ENCODE measurements at regions not wholly inside any gene's neighbourhood (a gene's known extent, or its start where the extent isn't known, plus 50 kb on each side); places are given as distances from the start of the nearest gene placed in this dataset.

GRCh38 chr12:118874698-118875548 lies 106.4 kb upstream of the SRRM4 start:
- H3K4me1 Mint-ChIP-seq, result no peaks in the 10 kb centered on the region
- no peaks in the 10 kb centered on the region for H3K36me3 Mint-ChIP-seq
- H3K27me3 Mint-ChIP-seq, result peaks cover 6 to 9% of the 10 kb centered on the region in 2 donors
- H3K9me3 Mint-ChIP-seq, result no peaks in the 10 kb centered on the region
- no peak overlapping the region for H3K27ac Mint-ChIP-seq
- DNase-seq (no peak), ATAC-seq (replicated peaks) (no peak)
- H3K4me3 Mint-ChIP-seq, result no peak overlapping the region

GRCh38 chr12:118880720-118881493 lies 100.4 kb upstream of the SRRM4 start:
- Mint-ChIP-seq H3K27ac (no peak overlapping the region), H3K4me1 (no peaks in the 10 kb centered on the region), H3K27me3 (peaks cover 5 to 7% of the 10 kb centered on the region in 2 donors), H3K4me3 (no peak overlapping the region), H3K9me3 (peaks cover 0 to 7% of the 10 kb centered on the region in 2 donors), H3K36me3 (no peaks in the 10 kb centered on the region)
- no peak for DNase-seq
- no peak for ATAC-seq (replicated peaks)

- H3K4me1 Mint-ChIP-seq, result no peaks in the 10 kb centered on the region
- ATAC-seq (replicated peaks) (no peak), DNase-seq (no peak)
- H3K4me3 Mint-ChIP-seq, result no peak overlapping the region
- H3K27ac Mint-ChIP-seq, result no peak overlapping the region
- H3K9me3 Mint-ChIP-seq, result peaks cover 0 to 7% of the 10 kb centered on the region in 2 donors
- H3K27me3 Mint-ChIP-seq, result peaks cover 0 to 14% of the 10 kb centered on the region in 2 donors
- no peaks in the 10 kb centered on the region for H3K36me3 Mint-ChIP-seq
Measured at GRCh38 chr12:118884226-118884625, 97.1 kb upstream of the SRRM4 start.

GRCh38 chr12:118900993-118901392 lies 80.3 kb upstream of the SRRM4 start:
- H3K4me3 Mint-ChIP-seq, result no peak overlapping the region
- no peak overlapping the region for H3K27ac Mint-ChIP-seq
- no peaks in the 10 kb centered on the region for H3K36me3 Mint-ChIP-seq
- no peaks in the 10 kb centered on the region for H3K27me3 Mint-ChIP-seq
- peaks cover 4 to 7% of the 10 kb centered on the region in 2 donors for H3K9me3 Mint-ChIP-seq
- H3K4me1 Mint-ChIP-seq, result no peaks in the 10 kb centered on the region
- DNase-seq (no peak), ATAC-seq (replicated peaks) (no peak)

GRCh38 chr12:118908811-118909210 lies 72.5 kb upstream of the SRRM4 start:
- DNase-seq (no peak), ATAC-seq (replicated peaks) (no peak)
- no peak overlapping the region for H3K4me3 Mint-ChIP-seq
- no peak overlapping the region for H3K27ac Mint-ChIP-seq
- H3K27me3 Mint-ChIP-seq, result no peaks in the 10 kb centered on the region
- H3K36me3 Mint-ChIP-seq, result no peaks in the 10 kb centered on the region
- peaks cover 4 to 7% of the 10 kb centered on the region in 2 donors for H3K9me3 Mint-ChIP-seq
- H3K4me1 Mint-ChIP-seq, result no peaks in the 10 kb centered on the region

GRCh38 chr12:118912697-118913270 lies 68.6 kb upstream of the SRRM4 start:
- ATAC-seq (replicated peaks) (no peak), DNase-seq (no peak)
- Mint-ChIP-seq H3K27ac (no peak overlapping the region), H3K9me3 (no peaks in the 10 kb centered on the region), H3K4me3 (no peak overlapping the region), H3K4me1 (no peaks in the 10 kb centered on the region), H3K36me3 (no peaks in the 10 kb centered on the region), H3K27me3 (no peaks in the 10 kb centered on the region)

GRCh38 chr12:118921761-118922160 lies 59.6 kb upstream of the SRRM4 start:
- Mint-ChIP-seq H3K4me3 (no peak overlapping the region), H3K9me3 (no peaks in the 10 kb centered on the region), H3K27ac (no peak overlapping the region), H3K27me3 (peaks cover 0 to 9% of the 10 kb centered on the region in 2 donors), H3K4me1 (no peaks in the 10 kb centered on the region), H3K36me3 (no peaks in the 10 kb centered on the region)
- DNase-seq, result no peak
- no peak for ATAC-seq (replicated peaks)

GRCh38 chr12:118922405-118922804 lies 58.9 kb upstream of the SRRM4 start:
- ATAC-seq (replicated peaks), result no peak
- Mint-ChIP-seq H3K27ac (no peak overlapping the region), H3K4me3 (no peak overlapping the region), H3K27me3 (peaks cover 0 to 9% of the 10 kb centered on the region in 2 donors), H3K4me1 (no peaks in the 10 kb centered on the region), H3K36me3 (no peaks in the 10 kb centered on the region), H3K9me3 (no peaks in the 10 kb centered on the region)
- no peak for DNase-seq

- Mint-ChIP-seq H3K27ac (no peak overlapping the region), H3K27me3 (peaks cover 0 to 9% of the 10 kb centered on the region in 2 donors), H3K4me1 (no peaks in the 10 kb centered on the region), H3K9me3 (peaks cover 3 to 6% of the 10 kb centered on the region in 2 donors), H3K4me3 (no peak overlapping the region), H3K36me3 (no peaks in the 10 kb centered on the region)
- DNase-seq, result no peak
- no peak for ATAC-seq (replicated peaks)
Measured at GRCh38 chr12:118925407-118925806, 55.9 kb upstream of the SRRM4 start.

- Mint-ChIP-seq H3K9me3 (peaks cover 3 to 6% of the 10 kb centered on the region in 2 donors), H3K36me3 (no peaks in the 10 kb centered on the region), H3K4me3 (no peak overlapping the region), H3K4me1 (no peaks in the 10 kb centered on the region), H3K27me3 (peaks cover 0 to 9% of the 10 kb centered on the region in 2 donors), H3K27ac (no peak overlapping the region)
- DNase-seq (no peak), ATAC-seq (replicated peaks) (no peak)
Measured at GRCh38 chr12:118925826-118926225, 55.5 kb upstream of the SRRM4 start.
